ENCODE measurements at regions not wholly inside any gene's neighbourhood (a gene's known extent, or its start where the extent isn't known, plus 50 kb on each side); places are given as distances from the start of the nearest gene placed in this dataset.

DNA sequence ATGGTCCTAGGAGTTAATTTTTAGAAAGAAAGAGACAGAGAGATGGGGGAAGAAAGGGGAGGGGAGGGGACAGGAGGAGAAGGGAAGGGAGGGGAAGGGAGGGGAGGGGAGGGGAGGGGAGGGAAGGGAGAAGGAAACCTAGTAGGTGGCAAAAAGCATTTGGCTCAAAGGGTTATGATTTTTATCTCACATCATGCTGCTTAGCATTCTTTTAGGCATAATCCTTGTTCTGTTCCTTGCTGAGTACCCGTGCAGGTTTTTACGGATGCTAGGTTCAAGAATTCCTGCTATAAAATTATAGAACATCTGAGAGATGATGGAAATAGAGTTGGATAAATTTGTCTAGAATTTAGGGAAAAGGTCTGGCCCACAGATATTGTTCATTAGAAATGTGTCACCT, 132.4 kb upstream of the PRSS1 start:
- TF ChIP-seq, protein P1, sequence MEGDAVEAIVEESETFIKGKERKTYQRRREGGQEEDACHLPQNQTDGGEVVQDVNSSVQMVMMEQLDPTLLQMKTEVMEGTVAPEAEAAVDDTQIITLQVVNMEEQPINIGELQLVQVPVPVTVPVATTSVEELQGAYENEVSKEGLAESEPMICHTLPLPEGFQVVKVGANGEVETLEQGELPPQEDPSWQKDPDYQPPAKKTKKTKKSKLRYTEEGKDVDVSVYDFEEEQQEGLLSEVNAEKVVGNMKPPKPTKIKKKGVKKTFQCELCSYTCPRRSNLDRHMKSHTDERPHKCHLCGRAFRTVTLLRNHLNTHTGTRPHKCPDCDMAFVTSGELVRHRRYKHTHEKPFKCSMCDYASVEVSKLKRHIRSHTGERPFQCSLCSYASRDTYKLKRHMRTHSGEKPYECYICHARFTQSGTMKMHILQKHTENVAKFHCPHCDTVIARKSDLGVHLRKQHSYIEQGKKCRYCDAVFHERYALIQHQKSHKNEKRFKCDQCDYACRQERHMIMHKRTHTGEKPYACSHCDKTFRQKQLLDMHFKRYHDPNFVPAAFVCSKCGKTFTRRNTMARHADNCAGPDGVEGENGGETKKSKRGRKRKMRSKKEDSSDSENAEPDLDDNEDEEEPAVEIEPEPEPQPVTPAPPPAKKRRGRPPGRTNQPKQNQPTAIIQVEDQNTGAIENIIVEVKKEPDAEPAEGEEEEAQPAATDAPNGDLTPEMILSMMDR (conservative IDR thresholded peaks at IDR 0.05) = no peak
- TF ChIP-seq EZH2 (IDR thresholded peaks at IDR 0.05; ENCODE audit: low read depth) = no peak

Measured in PC-9 (cell line).